ENCODE measurements at regions not wholly inside any gene's neighbourhood (a gene's known extent, or its start where the extent isn't known, plus 50 kb on each side); places are given as distances from the start of the nearest gene placed in this dataset.
"Not testable (repeated sequence)": the region's sequence is repeated elsewhere in the genome, so short reads cannot be mapped to it uniquely, and the experiment has no call there.

DNA sequence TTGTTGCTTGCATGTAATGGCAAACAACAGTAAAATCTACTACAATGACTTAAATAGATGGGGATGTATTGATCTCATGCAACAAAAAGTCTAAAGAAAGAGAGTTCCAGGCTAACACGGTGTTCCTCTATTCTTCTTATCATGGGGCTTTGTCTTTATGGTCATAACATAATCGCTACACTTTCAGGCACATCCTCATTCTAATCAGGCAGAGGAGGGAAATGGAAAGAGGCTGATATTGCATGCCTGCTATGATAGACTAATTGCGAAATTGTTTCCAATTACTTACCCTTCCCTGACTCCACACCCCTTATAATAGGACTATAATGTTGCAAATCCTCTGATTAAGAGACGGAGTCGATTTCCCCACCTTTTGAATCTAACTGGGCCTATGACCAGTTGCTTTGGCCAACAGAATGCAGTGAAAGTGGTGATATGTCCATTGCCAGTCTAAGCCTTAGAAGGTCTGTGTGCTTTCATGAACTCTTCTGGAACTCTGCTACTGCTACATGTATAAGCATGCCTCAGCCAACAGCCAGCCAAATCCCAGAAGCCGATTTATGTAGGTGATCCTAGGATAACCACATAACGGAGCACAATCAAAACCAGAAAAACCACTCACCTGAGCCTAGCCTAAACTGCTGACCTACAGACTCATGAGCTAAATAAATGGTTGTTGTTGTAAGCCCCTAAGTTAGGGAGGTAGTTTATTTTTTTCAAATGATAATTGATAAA, 180.3 kb upstream of the TACR1 start:
- DNase-seq: no peak

DNA sequence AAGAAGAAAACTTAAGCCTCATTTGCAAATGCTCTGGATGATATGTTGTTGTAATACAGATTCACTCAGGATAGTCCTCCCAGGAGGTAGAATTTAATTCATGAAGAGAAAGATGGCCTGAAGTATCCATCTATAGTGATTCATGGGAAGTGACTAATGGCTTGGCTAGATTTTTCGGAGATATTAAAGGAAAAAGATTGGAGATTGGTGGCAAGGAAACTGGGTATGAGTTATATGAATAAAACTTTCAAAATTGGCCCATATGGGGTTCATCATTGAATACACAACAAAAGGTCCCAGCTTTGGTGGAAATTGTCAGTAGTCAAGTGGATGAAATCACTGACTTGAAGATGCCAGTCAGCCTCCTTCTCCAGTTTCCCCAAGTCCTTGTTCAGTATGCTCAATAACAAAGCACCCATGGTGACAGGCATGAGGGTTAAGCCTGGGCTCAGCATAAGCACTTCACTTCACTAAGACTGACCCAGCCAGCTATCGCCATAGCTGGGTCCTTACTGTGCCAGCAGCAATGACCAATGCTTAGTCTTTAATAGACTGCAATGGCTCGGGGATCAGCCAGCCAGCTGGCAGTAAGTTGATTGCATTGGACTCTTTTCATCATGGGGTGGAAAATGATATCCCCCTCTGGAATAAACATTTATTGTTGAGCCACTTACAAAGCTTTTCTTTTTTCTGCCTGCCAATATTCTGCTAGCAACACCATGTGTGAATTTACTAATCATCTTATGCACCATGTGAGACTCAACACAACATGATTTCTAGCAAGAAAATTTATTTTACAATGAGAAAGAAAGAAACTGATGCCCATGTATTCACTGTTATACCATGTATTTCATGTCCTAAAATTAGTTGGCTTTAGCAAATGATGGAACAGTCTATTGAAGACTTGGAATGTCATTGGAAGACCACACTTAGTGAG, 176.6 kb upstream of the TACR1 start:
- DNase-seq: no peak

DNA sequence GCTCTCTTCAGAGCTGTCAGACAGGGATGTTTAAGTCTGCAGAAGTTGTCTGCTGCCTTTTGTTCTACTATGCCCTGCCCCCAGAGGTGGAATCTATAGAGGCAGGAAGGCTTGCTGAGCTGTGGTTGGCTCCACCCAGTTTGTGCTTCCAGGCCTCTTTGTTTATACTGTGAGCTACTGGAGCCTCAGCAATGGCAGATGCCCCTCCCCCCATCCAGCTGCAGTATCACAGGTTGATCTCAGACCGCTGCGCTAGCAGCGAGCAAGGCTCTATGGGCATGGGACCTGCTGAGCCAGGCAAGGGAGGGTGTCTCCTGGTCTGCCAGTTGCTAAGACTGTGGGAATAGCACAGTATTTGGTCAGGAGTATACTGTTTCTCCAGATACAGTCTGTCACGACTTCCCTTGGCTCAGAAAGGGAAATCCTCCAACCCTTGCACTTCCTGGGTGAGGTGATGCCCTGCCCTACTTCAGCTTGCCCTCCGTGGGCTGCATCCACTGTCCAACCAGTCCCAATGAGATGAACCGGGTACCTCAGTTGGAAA, 175.2 kb upstream of the TACR1 start:
- DNase-seq: not testable (repeated sequence)

DNA sequence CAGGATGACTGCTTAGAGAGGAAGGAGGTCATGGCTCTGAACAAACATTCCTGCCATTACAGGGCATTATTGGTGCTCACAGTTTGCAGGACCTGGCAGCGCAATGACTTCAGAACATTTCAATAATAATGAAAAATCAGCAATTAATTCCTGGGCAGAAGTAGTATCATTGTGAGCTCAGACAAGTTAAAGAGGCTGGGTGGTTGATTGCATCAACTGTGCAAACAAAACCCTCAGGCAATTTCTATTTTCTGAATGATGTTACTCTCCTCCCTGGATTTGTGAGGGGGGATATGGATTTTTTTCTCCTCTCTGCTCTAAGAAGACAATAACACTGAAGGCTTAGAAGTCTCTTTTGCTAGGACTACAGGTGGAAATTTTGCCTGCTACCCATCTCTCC, 168.1 kb upstream of the TACR1 start:
- no peak for DNase-seq

DNA sequence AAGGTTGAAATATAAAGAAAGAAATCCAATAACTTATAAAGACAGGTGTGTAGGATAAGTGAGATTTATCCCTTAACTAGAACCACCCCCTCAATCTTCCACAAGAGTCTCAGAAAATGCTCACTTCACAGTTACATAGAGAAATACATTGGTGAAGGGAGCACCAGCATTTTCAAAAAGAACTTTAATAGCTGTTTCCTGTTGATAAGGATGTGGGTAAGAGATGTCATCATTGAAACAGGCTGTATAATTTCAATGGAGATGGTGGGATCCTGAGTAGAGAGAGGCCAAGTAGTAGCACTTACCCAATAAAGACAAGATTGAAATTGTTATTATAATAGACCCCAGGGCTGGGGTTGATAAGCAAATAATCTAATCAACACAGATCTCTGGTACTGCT, 162.2 kb upstream of the TACR1 start:
- DNase-seq: no peak

DNA sequence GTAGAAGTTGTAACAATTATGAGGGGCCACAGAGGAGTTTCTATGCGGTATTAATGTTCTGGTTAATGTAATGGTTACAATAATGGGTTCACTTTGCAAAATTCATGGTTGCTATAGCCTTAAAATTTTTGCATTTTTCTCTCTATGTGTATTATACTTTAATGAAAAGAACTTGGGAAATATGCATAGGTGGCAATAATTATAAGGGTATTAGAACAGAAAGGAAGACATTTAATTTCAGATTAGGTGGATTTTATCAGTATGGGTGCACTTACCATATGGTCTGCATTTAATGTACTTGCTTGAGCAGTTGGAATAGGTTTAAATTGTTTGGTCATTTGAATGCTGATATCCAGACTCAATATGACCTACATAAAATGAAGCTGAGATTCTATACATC, 161.6 kb upstream of the TACR1 start:
- no peak for DNase-seq

DNA sequence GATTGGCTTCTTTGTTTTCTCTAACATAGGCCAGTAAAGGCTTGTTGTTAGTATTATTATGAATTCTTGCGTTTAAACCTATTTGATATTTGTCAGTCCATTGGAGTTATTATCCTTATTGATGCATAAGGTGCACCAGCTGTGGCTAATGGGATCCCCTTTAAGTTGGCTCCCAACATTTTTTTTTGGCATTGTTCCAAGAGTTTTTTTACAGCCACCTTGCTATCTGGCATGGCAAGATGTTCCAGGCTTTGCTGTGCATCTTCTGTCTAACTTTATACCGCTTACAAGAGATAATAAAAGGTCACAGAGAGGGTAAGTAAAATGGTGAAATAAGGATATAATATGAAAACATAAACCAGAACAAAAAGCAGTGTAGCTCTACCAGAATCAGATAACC, 157.5 kb upstream of the TACR1 start:
- no peak for DNase-seq

DNA sequence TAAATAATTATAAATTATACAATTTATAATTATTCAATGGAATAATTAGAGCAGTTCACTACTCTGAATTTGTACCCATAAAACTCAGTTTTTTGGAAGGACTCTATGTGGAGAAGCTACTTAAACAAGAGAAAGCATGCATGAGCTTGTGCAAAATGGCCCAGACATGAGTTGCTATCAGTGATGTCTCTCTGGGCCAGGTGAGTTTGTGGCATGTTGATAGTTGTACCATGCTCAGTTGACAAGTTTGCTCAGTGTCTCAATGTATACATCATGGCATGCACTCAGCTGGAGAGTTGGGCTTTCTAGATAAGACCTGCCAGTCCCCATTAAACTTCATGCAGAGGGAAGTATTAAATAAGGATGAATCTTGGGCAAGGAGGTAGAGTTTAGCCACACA, 153.8 kb upstream of the TACR1 start:
- no peak for DNase-seq

DNA sequence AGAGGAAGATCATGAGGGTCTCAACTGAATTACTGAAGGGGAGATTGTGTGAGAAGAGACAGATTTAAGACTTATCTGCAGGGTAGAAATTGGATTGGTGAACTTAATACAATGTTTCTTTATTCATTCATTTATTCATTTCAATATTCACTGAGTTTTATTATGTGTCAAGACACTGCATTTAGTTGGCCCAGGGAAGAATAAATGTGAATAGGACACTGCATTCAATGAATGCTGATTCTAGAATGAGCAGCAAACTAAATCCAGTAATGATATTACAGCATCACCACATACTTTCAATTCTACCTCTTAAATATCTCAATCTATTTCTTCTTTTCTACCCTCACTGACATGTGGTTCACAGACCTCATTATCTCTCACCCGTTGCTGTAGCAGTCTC, 149.0 kb upstream of the TACR1 start:
- no peak for DNase-seq

DNA sequence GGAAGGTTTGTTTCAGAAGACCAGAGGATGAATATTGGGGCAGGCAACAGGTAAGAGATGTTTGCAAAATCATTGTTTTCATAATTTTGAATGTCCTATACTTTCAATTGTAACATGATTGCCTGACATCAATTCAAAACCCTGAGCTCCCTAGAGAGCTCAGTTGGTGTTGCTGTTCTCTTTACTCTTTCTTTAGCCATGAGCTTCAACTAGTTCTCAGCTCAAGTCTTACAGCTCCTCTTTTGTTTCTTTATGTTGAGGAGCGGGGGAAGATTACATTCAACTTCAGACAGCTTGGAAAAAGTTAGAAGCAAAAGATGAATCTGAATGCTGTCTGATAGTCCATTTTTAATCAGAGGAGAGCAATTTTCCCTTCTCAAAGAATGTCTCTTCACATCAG, 144.8 kb upstream of the TACR1 start:
- no peak for DNase-seq

DNA sequence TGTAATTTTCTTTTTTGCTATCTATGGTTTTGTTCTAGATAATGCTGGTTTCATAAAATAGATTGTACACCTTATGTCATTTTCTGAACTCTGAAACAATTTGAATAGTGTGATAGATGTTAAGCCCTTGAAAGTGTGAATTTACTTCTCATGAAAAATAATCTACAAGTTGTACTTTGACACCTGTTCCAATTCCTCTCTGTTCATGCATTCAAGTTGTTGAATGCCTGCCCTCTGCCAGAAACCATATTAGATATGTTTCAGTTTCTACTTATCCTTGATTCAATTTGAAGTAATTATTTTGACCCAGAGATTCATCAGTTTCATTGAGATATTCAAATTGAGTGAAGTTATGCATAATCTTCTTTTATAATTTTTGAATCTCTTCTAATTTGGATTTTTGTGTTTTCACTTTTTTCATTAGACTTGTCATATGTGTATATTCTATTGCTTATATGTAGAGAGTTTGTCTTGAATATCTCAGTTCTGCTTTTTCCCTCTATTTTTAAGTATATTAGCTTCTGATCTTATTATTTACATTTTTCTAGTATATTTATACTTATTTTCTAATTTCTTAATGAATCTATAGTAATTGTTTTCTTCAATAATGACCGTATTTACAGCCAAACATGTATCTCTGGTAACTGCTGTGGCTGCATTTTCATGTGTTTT, 143.3 kb upstream of the TACR1 start:
- no peak for DNase-seq

DNA sequence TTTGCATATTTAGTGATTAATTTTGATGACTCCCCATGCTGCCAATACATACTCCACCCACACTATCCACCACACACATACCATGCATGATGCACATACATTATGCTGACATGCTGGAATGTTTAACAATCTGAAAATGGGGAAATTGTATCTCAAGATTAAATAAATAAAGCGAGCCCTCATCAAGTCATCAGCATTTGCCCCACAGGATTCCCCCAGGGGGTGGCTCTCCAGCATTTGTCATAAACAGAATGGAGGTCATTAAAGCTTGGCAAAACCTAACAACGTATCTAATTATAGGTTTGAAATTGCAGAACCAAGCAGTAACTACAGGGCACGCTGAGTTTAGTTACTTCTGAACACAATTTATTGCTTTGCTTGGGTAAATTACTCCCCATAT, 141.2 kb upstream of the TACR1 start:
- DNase-seq: no peak

DNA sequence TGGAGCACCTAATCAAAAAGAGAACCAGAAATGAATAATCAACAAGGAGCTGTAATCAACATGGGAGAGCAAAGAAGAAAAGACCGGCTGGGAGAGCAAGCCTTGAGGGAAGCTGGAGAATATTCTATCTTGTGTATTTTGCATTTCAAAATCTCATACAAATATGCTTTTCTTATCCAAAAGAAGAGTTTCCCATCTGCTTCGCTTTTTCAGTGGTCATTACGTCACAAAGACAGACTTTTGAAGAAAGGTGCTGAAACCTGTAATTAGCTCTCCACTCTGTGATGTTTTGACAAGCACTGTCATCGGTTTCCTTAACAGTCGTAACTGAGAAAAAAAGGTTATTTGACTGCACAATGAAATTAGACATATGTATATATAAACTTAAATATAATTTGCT, 139.1 kb upstream of the TACR1 start:
- no peak for DNase-seq

DNA sequence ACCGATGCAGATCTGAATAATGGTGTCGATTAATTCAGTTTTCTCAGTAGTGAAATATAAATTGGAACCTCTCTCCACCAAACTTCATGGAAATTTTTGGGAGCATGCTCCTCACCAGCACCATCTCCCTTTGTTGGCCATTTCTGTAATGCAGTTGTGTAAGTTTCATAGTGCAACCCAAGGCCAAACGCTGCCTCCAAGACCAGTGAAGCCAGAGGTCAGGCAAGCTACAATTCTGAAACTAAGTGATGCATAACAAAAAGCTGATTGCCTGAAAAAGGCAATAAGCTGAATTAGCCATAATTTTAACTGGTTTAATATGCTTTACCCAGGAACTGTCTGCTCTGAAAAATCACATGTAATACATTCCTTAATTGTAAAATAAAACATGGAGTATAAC, 138.3 kb upstream of the TACR1 start:
- DNase-seq: no peak

DNA sequence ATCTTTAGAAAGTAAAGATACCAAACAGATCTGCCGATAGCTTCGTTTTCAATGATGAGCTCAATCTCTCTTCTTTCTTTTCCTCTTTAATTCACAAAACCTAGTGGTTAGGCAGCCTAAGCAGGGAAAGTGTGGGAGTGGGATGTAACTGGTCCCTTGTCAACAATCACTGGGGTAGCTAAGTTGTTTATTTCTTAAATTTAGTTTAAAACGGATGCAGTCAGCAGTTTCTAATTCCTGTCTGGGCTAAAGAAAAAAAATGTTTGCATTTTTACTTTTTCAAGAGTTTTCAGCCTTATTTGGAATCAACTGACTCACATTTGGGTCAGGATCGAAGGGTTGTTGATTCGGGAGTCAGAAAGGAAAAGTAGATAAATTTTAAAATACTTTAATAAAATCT, 137.7 kb upstream of the TACR1 start:
- no peak for DNase-seq

DNA sequence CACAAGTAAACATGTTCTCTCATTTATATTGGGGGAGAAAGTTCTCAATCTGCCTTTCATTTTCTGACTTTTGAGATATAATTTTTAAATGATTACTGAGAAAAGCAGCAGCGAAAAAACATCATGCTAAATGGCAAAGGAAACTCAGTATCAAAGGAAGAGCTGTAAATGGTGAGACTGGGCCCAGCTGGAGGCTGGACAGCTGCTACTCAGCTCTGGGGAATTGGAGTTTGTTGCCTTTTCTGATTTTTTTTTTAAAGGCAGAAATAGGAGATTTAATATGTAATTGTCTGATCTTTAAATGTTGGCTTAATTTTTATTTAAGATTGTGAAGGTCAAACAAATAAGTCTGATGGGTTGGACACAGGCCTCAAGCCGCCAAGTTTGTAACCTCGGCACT, 137.1 kb upstream of the TACR1 start:
- DNase-seq: no peak

DNA sequence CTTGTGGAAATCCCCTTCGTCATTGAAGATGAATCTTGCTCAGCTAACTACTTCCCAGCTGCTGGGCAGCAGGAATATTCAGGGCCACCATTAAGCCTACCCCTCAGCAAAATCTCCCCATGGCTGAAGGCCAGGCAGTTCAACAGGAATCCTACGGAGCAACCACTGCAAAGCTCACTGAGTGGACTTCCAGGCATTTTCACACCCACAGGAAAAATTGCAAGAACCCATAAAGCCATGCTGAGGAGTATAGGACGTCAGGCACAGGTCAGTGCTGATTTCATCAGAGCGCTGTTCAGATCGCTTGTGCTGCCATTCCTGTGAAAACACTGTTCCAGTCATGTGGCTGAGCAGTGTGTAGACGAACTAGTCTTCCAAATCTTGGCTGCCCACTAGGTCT, 134.8 kb upstream of the TACR1 start:
- DNase-seq: no peak

DNA sequence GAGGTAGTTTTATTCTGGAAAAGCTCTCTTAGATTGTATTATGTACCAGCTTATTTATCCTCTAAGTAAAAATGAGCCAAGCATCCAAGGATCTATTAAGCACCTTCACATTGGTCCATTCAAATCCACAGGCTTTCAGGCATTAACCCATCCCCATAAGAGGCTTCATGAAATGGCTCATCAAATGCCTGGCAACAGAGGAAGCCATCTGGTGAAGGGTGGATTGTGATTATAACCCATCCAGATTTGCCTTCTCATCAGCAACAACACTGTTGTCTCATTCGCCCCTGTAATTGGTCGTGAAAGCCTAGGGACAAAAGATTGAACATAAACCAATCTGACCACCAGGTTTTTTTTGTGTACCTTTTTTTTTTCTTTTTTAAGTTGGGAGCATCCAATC, 134.3 kb upstream of the TACR1 start:
- DNase-seq: no peak

DNA sequence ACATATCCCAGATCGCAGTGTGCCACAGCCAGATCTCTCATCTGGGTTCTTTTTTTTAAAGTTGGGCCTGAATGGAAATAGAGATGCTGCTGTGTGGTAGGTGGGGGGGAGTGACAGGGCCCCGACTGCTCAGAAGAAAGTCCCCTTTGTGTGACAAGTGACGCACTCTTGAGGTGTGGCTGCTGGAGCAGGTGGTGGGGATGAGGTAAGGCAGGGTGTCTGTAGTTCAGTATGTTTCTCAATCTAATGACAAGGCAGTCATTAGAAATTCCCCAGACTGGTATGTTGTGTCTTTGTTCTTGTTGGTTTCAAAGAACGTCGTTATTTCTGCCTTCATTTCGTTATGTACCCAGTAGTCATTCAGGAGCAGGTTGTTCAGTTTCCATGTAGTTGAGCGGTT, 128.8 kb upstream of the TACR1 start:
- DNase-seq: no peak

DNA sequence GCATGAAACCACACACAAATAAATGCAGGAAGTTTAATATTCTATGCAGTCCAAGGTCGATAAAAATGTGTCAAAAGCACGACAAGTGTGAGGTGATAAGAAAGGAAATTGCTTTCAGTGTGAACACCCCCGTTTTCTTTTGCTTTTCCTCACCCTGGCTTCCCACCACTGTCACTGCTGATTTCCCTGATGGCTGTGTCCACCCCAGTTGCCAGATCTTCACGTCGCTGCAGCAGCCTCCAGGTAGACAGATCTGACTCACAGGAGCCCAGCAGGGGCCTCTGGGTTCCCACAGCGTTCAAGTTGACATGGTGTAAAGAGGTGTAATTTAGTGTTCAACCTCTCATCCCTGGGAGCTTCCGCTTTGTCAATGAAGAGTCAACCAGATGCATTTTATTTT, 128.0 kb upstream of the TACR1 start:
- no peak for DNase-seq

DNA sequence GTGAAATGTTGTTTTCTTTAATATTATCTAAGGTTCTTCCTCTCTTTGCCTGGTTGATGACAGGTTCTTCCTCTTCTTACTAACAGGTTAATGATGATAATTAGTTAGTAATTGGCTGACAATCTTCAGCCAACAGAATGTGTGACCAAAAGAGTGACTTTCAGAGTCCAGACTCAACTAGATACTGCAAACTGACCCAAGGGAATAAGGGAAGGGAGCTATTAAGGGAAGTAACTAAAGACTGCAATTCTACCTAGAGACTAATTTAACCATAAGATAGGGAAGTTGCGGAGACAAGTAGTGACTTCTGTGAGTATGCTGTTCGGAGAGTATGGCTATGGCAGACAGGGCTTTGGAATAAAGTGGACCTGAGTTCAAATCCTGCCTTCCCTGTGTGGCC, 127.3 kb upstream of the TACR1 start:
- no peak for DNase-seq

DNA sequence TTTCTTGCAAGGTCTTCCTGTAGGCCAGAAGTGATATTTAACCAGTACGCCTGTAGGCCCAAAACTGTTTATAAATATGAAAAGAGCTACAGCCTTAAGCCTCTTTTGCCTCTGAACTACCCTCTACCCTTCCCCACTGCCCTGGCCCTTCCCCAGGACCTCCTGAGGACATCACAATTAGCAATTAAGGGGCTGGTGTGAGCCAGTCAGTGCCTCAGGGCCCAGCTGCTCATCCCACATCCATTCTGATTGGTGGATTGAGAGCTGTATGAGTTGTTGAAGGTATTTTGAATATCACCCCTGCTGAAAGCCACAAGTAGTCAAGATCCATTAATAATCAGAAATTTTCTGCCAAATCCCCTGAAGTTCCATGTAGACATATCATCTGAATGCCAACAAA, 126.3 kb upstream of the TACR1 start:
- no peak for DNase-seq

DNA sequence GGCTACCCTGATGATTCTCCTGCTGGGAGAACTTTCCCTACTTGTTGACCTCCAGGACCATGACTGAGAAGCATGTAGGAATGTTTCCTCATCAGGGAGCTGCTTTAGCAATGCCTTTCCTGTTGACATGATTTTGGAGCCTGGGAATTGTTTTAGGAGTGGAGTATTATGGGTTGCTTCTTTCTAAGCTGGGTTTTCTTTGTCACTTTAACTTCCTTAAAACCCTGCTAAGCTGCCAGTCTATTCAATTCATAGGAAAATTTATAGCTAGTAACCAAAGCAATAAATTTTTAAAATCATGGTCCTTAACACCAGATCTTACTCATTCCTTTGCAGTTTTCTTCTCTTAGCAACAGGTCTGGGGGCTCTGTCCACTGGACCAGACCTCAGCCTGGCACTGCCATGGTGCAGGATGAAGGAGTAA, 125.6 kb upstream of the TACR1 start:
- no peak for DNase-seq

DNA sequence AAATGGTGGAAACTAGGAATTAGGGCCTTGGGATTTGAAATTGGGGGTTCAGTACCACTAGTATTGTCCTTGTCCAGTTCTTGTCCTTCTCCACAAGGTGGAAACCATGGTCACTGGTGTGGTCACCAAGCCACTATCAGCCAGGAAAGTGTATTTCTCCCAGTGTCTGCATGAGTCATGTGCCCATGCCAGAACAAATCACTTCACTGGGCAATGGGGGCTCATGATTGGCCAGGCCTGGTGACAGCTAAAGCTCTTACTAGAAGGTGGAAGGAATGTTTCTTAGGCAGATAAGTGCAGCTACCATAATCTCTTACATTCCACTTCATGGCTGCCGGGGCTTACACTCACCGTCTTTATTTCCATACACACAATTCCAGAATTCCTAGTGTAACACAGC, 124.8 kb upstream of the TACR1 start:
- DNase-seq: no peak
